ENCODE measurements at regions not wholly inside any gene's neighbourhood (a gene's known extent, or its start where the extent isn't known, plus 50 kb on each side); places are given as distances from the start of the nearest gene placed in this dataset.
"Not testable (repeated sequence)": the region's sequence is repeated elsewhere in the genome, so short reads cannot be mapped to it uniquely, and the experiment has no call there.

DNA sequence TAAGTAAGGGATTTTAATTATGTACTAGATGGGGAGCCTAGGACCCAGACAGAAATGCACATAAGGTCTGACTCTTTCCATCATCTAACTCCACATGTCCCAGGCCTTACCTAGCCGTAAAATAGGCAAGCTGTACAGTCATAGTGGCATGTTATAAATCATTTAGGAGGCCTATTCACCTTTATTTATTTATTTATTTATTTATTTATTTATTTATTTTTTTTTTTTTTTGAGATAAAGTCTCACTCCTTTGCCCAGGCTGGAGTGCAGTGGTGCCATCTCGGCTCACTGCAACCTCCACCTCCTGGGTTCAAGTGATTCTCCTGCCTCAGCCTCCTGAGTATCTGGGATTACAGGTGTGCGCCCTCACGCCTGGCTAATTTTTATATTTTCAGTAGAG is 55.6 kb upstream of the KIT start:
- not testable (repeated sequence) for H3K27me3 ChIP-seq (ENCODE audit: control insufficient read depth, insufficient read depth, low read length); H3K9ac ChIP-seq (ENCODE audit: low read length); H3K4me3 ChIP-seq (ENCODE audit: low read length); H3K9me3 ChIP-seq (ENCODE audit: control insufficient read depth, low read length); H3K36me3 ChIP-seq (ENCODE audit: control insufficient read depth, insufficient read depth, low read length); H3K4me1 ChIP-seq (ENCODE audit: control insufficient read depth, insufficient read depth, low read length)

GRCh38 chr4:54607067-54607466 is 50.7 kb upstream of the KIT start:
- no peaks in the 10 kb centered on the region for H3K27me3 ChIP-seq (ENCODE audit: control insufficient read depth, insufficient read depth, low read length)
- H3K36me3 ChIP-seq (ENCODE audit: control insufficient read depth, insufficient read depth, low read length) = no peaks in the 10 kb centered on the region
- H3K9ac ChIP-seq (ENCODE audit: low read length) = no peak overlapping the region
- no peaks in the 10 kb centered on the region for H3K4me1 ChIP-seq (ENCODE audit: control insufficient read depth, insufficient read depth, low read length)
- H3K4me3 ChIP-seq (ENCODE audit: low read length) = no peak overlapping the region
- H3K9me3 ChIP-seq (ENCODE audit: control insufficient read depth, low read length) = no peaks in the 10 kb centered on the region

DNA sequence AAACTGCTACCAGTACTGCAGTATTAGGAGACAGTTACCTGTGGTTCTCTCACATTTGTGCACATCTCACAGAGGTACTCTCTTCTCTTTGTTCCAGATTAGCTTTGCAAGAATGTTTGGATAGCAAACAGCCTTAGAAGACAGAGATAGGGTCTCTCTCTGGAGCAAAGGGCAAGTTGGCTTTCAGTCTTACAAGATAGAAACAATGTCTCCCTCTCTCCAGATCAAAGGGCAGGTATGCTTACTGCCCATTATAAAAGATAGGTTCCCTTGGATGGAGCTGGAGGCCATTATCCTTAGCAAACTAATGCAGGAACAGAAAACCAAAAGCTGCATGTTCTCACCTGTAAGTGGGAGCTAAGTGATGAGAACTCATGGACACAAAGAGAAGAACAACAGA is 50.2 kb upstream of the KIT start:
- Histone ChIP-seq H3K9ac (ENCODE audit: low read length) (no peak overlapping the region), H3K9me3 (ENCODE audit: control insufficient read depth, low read length) (no peaks in the 10 kb centered on the region), H3K36me3 (ENCODE audit: control insufficient read depth, insufficient read depth, low read length) (no peaks in the 10 kb centered on the region), H3K4me1 (ENCODE audit: control insufficient read depth, insufficient read depth, low read length) (no peaks in the 10 kb centered on the region), H3K4me3 (ENCODE audit: low read length) (no peak overlapping the region), H3K27me3 (ENCODE audit: control insufficient read depth, insufficient read depth, low read length) (no peaks in the 10 kb centered on the region)

All from mucosa of stomach (tissue), 1 donor.